ENCODE measurements at regions not wholly inside any gene's neighbourhood (a gene's known extent, or its start where the extent isn't known, plus 50 kb on each side); places are given as distances from the start of the nearest gene placed in this dataset.

- WGBS, result 83% methylated on average over 5 of the region's 5 CpGs
- Histone ChIP-seq H3K4me3 (no peak overlapping the region), H3K27me3 (replicated peaks; ENCODE audit: insufficient read depth) (no peaks in the 10 kb centered on the region), H3K27ac (no peak overlapping the region), H3K9me3 (no peaks in the 10 kb centered on the region), H3K4me1 (replicated peaks) (no peaks in the 10 kb centered on the region), H3K36me3 (no peaks in the 10 kb centered on the region)
- DNase-seq (ENCODE audit: low spot score), result no peak
- TF ChIP-seq POLR2AphosphoS5 (IDR thresholded peaks at IDR 0.05), result no peak
- no peak for TF ChIP-seq POLR2A (IDR thresholded peaks at IDR 0.05)
- TF ChIP-seq, protein P1, sequence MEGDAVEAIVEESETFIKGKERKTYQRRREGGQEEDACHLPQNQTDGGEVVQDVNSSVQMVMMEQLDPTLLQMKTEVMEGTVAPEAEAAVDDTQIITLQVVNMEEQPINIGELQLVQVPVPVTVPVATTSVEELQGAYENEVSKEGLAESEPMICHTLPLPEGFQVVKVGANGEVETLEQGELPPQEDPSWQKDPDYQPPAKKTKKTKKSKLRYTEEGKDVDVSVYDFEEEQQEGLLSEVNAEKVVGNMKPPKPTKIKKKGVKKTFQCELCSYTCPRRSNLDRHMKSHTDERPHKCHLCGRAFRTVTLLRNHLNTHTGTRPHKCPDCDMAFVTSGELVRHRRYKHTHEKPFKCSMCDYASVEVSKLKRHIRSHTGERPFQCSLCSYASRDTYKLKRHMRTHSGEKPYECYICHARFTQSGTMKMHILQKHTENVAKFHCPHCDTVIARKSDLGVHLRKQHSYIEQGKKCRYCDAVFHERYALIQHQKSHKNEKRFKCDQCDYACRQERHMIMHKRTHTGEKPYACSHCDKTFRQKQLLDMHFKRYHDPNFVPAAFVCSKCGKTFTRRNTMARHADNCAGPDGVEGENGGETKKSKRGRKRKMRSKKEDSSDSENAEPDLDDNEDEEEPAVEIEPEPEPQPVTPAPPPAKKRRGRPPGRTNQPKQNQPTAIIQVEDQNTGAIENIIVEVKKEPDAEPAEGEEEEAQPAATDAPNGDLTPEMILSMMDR (IDR thresholded peaks at IDR 0.05), result no peak
- intact Hi-C loops (cut with DNase I), result no loop called here
Observed at GRCh38 chr2:21617885-21618434, 494.2 kb downstream of the TDRD15 start.

- no peak overlapping the region for H3K27ac ChIP-seq
Observed at GRCh38 chr2:21620771-21621170, 497.0 kb downstream of the TDRD15 start.

GRCh38 chr2:21627938-21628337 lies 504.2 kb downstream of the TDRD15 start:
- no peak for DNase-seq (ENCODE audit: low spot score)

More at GRCh38 chr2:21620771-21621170, 497.0 kb downstream of the TDRD15 start:
- no peak for TF ChIP-seq POLR2A (IDR thresholded peaks at IDR 0.05)
- no peaks in the 10 kb centered on the region for H3K36me3 ChIP-seq
- WGBS, result 75% methylated on average over 5 of the region's 5 CpGs
- no peaks in the 10 kb centered on the region for H3K27me3 ChIP-seq (replicated peaks; ENCODE audit: insufficient read depth)
- H3K4me1 ChIP-seq (replicated peaks), result no peaks in the 10 kb centered on the region
- no peaks in the 10 kb centered on the region for H3K9me3 ChIP-seq
- no peak overlapping the region for H3K4me3 ChIP-seq
- no peak for DNase-seq (ENCODE audit: low spot score)
- intact Hi-C loops (cut with DNase I), result no loop called here

GRCh38 chr2:21633015-21633414 lies 509.2 kb downstream of the TDRD15 start:
- no peaks in the 10 kb centered on the region for H3K36me3 ChIP-seq
- no peaks in the 10 kb centered on the region for H3K4me1 ChIP-seq (replicated peaks)
- no peak for DNase-seq (ENCODE audit: low spot score)
- H3K27ac ChIP-seq, result no peak overlapping the region
- no peak overlapping the region for H3K4me3 ChIP-seq
- intact Hi-C loops (cut with DNase I), result no loop called here
- WGBS, result 76% methylated on average over 5 of the region's 5 CpGs
- H3K9me3 ChIP-seq, result no peaks in the 10 kb centered on the region
- no peaks in the 10 kb centered on the region for H3K27me3 ChIP-seq (replicated peaks; ENCODE audit: insufficient read depth)
- TF ChIP-seq, protein P1 (IDR thresholded peaks at IDR 0.05), result no peak
- TF ChIP-seq POLR2AphosphoS5 (IDR thresholded peaks at IDR 0.05) (no peak), POLR2A (IDR thresholded peaks at IDR 0.05) (no peak)

More at GRCh38 chr2:21627938-21628337, 504.2 kb downstream of the TDRD15 start:
- no peak overlapping the region for H3K27ac ChIP-seq
- H3K4me1 ChIP-seq (replicated peaks), result no peaks in the 10 kb centered on the region
- H3K4me3 ChIP-seq, result no peak overlapping the region
- no peaks in the 10 kb centered on the region for H3K27me3 ChIP-seq (replicated peaks; ENCODE audit: insufficient read depth)
- no peaks in the 10 kb centered on the region for H3K9me3 ChIP-seq
- intact Hi-C loops (cut with DNase I), result no loop called here
- no peaks in the 10 kb centered on the region for H3K36me3 ChIP-seq
- TF ChIP-seq POLR2AphosphoS5 (IDR thresholded peaks at IDR 0.05), result no peak
- TF ChIP-seq POLR2A (IDR thresholded peaks at IDR 0.05), result no peak
- TF ChIP-seq, protein P1 (IDR thresholded peaks at IDR 0.05), result no peak

- intact Hi-C loops (cut with DNase I), result no loop called here
- no peaks in the 10 kb centered on the region for H3K36me3 ChIP-seq
- H3K27me3 ChIP-seq (replicated peaks; ENCODE audit: insufficient read depth), result no peaks in the 10 kb centered on the region
- DNase-seq (ENCODE audit: low spot score), result no peak
- 52% methylated on average over 6 of the region's 6 CpGs for WGBS
- no peak overlapping the region for H3K4me3 ChIP-seq
- TF ChIP-seq, protein P1 (IDR thresholded peaks at IDR 0.05), result no peak
- TF ChIP-seq POLR2AphosphoS5 (IDR thresholded peaks at IDR 0.05) (no peak), POLR2A (IDR thresholded peaks at IDR 0.05) (no peak)
- no peaks in the 10 kb centered on the region for H3K9me3 ChIP-seq
- H3K27ac ChIP-seq, result no peak overlapping the region
- H3K4me1 ChIP-seq (replicated peaks), result no peaks in the 10 kb centered on the region
Observed at GRCh38 chr2:21633466-21633865, 509.7 kb downstream of the TDRD15 start.
